Body of pancreas (tissue), 4 donors: ENCODE measurements at regions not wholly inside any gene's neighbourhood (a gene's known extent, or its start where the extent isn't known, plus 50 kb on each side); places are given as distances from the start of the nearest gene placed in this dataset.

Source experiments
- ATAC-seq: fragments of 150-250 bp; one replicate; pipeline ENCODE4 v1.9.1; 2016
- DNase-seq, 4 donors: peaks; one replicate each; pipeline ENCODE4 v3.0.0-alpha.2; 2019
- H3K27ac ChIP-seq, 4 donors: fragments of 200-600 bp; sonication (generic); 1 replicate in 3 of 4; 2 replicates in 1 of 4; pipeline versions ENCODE4 v1.5.1 to v1.6.1; 2016 to 2019; ENCODE audit warnings: mild to moderate bottlenecking in 1 of 4, mixed read lengths in 1 of 4, moderate library complexity in 1 of 4
- H3K27me3 ChIP-seq, 2 donors: fragments of 200-600 bp; sonication (generic); one replicate each; pipeline ENCODE4 v1.6.0; 2016; ENCODE audit warnings: mild to moderate bottlenecking in 1 of 2
- H3K36me3 ChIP-seq, 2 donors: fragments of 200-600 bp; sonication (generic); replicated peaks in 1 of 2; 2 replicates each; pipeline ENCODE4 v1.5.1; 2016; ENCODE audit warnings: low read depth in 2 of 2; ENCODE audit not compliant: insufficient read depth in 1 of 2
- H3K4me1 ChIP-seq: fragments of 200-600 bp; sonication (generic); one replicate; pipeline ENCODE4 v1.6.0; 2016
- H3K4me3 ChIP-seq, 2 donors: fragments of 200-600 bp; sonication (generic); 1 replicate in 1 of 2; 2 replicates in 1 of 2; pipeline ENCODE4 v1.5.1; 2016 to 2019
- H3K9me3 ChIP-seq, 3 donors: fragments of 200-600 bp; sonication (generic); 1 replicate in 2 of 3; 2 replicates in 1 of 3; pipeline ENCODE4 v1.5.1; 2016
- POLR2A ChIP-seq, 3 donors: fragments of 450-650 bp; IDR thresholded peaks; one replicate each; pipeline ENCODE4 v1.6.1; 2016; ENCODE audit warnings: antibody characterized with exemption in 3 of 3, mild to moderate bottlenecking in 2 of 3
- WGBS, 2 donors: methylation state at CpG; one replicate each; pipeline ENCODE4 v1.1.5; 2017; 5-methylcytosine and 5-hydroxymethylcytosine counted together
- intact Hi-C: fragments of 100-400 bp; cut with DNase I; formaldehyde crosslinking; loops from one replicate; pipeline ENCODE4 v1.15.1; 2023
- TF ChIP-seq, protein P1 (sequence below), 7 experiments: fragments of 450-650 bp in 4 of 7; fragments of 200-600 bp in 3 of 7; sonication (generic) in 3 of 7; IDR thresholded peaks; one replicate each; pipeline ENCODE4 v1.5.1; 2016 to 2019; ENCODE audit warnings: antibody characterized with exemption in 7 of 7

DNA sequence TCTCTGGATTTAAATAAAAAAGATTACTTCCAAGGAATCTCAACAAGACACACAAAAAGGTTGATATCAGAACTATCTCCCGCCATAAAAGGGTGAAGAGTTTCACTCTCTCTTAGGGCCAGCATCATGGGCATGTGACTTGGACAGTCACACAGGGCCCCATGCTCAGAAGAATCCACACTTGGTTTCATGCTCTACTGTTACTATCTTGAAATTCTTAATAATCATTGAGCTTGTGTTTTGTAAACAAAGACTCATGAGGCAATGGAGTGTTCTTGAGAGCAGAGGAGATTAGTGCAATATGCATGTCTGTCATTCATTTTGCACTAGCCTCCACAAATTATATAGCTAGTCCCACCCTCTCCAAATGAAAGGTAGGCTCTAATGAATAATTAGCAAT lies 58.4 kb downstream of the HMHB1 start:
- Histone ChIP-seq H3K27me3 (no peaks in the 10 kb centered on the region), H3K4me1 (no peaks in the 10 kb centered on the region), H3K9me3 (no peaks in the 10 kb centered on the region), H3K36me3 (no peaks in the 10 kb centered on the region), H3K27ac (no peak overlapping the region), H3K4me3 (no peak overlapping the region)
- WGBS, 2 donors: 92 to 95% methylated on average over 1 of the region's 1 CpG
- TF ChIP-seq, protein P1, sequence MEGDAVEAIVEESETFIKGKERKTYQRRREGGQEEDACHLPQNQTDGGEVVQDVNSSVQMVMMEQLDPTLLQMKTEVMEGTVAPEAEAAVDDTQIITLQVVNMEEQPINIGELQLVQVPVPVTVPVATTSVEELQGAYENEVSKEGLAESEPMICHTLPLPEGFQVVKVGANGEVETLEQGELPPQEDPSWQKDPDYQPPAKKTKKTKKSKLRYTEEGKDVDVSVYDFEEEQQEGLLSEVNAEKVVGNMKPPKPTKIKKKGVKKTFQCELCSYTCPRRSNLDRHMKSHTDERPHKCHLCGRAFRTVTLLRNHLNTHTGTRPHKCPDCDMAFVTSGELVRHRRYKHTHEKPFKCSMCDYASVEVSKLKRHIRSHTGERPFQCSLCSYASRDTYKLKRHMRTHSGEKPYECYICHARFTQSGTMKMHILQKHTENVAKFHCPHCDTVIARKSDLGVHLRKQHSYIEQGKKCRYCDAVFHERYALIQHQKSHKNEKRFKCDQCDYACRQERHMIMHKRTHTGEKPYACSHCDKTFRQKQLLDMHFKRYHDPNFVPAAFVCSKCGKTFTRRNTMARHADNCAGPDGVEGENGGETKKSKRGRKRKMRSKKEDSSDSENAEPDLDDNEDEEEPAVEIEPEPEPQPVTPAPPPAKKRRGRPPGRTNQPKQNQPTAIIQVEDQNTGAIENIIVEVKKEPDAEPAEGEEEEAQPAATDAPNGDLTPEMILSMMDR (IDR thresholded peaks at IDR 0.05): no peak
- no peak for TF ChIP-seq POLR2A (IDR thresholded peaks at IDR 0.05)
- no peak for DNase-seq
- no peak for ATAC-seq
- intact Hi-C loops: no loop called here

DNA sequence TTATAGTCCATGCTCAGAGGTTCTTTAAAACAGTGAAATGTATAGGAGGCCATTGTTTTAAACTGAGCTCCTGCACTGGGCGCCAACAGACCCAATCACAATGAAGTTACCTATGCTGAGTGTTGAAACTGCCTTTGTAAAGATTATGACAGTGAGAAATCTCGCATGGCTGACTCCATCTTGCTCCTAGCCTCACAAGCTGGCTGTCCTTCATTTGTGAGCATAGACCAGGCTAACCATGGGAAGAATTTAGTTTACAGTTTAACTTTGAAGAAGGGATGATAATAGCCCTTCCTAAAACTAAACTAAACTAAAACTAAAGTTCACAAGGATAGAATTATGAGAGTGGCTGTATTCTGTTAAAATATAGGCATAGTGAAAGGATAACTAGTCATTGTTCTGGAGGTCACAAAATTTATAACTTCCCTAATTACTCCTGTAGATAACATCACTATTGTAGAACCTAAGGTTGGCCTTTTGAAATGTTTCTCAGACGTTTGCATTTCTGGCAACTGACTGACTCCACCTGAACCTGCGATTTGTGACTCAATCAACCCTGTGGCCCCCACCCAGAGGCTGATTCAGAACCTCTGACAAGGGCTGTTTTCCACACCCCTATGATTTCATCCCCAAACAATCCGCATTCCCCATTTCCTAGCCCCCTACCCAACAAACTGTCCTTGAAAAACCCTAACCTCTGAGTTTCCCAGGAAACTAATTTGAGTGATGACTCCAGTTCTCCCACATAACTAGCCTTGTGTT lies 59.1 kb downstream of the HMHB1 start:
- no peaks in the 10 kb centered on the region for H3K9me3 ChIP-seq
- H3K4me1 ChIP-seq: no peaks in the 10 kb centered on the region
- ATAC-seq (no peak), DNase-seq (no peak)
- WGBS, 2 donors: 74% methylated on average over 5 of the region's 5 CpGs
- no peak overlapping the region for H3K27ac ChIP-seq
- H3K27me3 ChIP-seq: no peaks in the 10 kb centered on the region
- no peak overlapping the region for H3K4me3 ChIP-seq
- H3K36me3 ChIP-seq: no peaks in the 10 kb centered on the region
- no peak for TF ChIP-seq POLR2A (IDR thresholded peaks at IDR 0.05)
- TF ChIP-seq, protein P1 (IDR thresholded peaks at IDR 0.05): no peak
- intact Hi-C loops: no loop called here

DNA sequence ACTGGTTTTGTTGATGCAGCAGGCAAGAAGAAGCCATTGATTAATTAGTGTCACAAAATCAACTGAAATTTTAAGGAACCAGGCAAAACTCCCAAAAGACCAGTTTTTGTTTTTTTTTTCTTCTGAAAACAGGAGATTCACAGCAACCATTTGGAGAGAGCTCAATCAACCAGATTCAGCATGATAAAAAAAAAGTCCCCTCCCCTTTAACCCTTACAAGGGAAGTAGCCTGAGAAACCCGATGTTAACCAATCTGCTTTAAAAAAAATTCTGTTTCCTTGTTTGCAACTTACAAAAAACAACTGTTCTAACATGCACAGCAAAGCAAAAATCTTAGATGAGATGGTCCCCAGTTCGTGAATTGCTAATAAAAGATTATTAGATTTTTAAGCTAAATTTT lies 59.7 kb downstream of the HMHB1 start:
- no peaks in the 10 kb centered on the region for H3K36me3 ChIP-seq
- no peaks in the 10 kb centered on the region for H3K9me3 ChIP-seq
- DNase-seq (no peak), ATAC-seq (no peak)
- H3K27ac ChIP-seq: no peak overlapping the region
- no peaks in the 10 kb centered on the region for H3K4me1 ChIP-seq
- intact Hi-C loops: no loop called here
- no peaks in the 10 kb centered on the region for H3K27me3 ChIP-seq
- 62 to 71% methylated on average over 2 of the region's 2 CpGs for WGBS, 2 donors
- TF ChIP-seq POLR2A (IDR thresholded peaks at IDR 0.05): no peak
- TF ChIP-seq, protein P1 (IDR thresholded peaks at IDR 0.05): no peak
- H3K4me3 ChIP-seq: no peak overlapping the region

DNA sequence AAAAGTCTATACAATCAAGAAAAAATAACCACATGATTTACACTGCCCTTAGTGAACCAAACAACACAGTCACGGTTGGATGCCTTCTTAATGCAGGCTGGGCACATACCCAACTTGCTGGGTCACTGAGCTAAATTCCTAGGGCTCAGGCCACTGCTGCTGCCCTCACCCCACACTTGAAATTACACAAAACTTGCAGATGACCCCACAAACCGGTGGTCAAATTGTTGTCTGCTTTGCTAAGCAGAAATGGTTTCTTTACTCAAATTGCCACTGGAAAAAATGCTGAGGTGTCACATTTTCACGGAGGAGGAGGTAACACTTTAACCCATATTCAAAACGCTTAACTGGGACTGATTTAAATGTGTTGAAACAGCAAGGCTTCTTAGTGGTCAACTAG lies 62.4 kb downstream of the HMHB1 start:
- Histone ChIP-seq H3K36me3 (no peaks in the 10 kb centered on the region), H3K4me3 (no peak overlapping the region), H3K27me3 (no peaks in the 10 kb centered on the region), H3K27ac (no peak overlapping the region), H3K9me3 (no peaks in the 10 kb centered on the region), H3K4me1 (no peaks in the 10 kb centered on the region)
- TF ChIP-seq POLR2A (IDR thresholded peaks at IDR 0.05): no peak
- TF ChIP-seq, protein P1 (IDR thresholded peaks at IDR 0.05): no peak
- 40 to 44% methylated on average over 4 of the region's 4 CpGs for WGBS, 2 donors
- DNase-seq: no peak
- no peak for ATAC-seq
- intact Hi-C loops: no loop called here

DNA sequence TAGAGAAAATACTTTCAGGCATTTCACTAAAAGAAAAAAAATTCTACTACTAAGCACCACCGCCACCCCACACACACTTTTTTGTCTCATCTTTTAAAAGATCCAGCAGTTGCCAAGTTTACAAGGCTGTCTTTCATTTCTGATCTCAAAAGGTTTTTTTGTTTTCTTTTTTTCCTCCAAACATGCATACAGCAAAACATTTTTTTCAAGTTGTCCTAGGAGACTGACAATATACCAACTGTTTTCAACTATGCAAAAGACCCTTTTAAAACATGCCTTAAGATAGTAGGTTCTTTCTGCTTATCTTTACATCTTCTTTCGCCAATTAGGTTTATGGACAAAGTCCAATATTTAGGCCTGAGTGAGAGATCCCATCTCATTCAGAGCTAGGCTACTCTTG lies 65.2 kb downstream of the HMHB1 start:
- no peaks in the 10 kb centered on the region for H3K36me3 ChIP-seq
- intact Hi-C loops: no loop called here
- no peak overlapping the region for H3K4me3 ChIP-seq
- ATAC-seq (no peak), DNase-seq (no peak)
- no peak for TF ChIP-seq POLR2A (IDR thresholded peaks at IDR 0.05)
- TF ChIP-seq, protein P1 (IDR thresholded peaks at IDR 0.05): no peak
- no peaks in the 10 kb centered on the region for H3K27me3 ChIP-seq
- H3K9me3 ChIP-seq: no peaks in the 10 kb centered on the region
- 90 to 97% methylated on average over 2 of the region's 2 CpGs for WGBS, 2 donors
- H3K27ac ChIP-seq: no peak overlapping the region
- H3K4me1 ChIP-seq: no peaks in the 10 kb centered on the region
